Kidney epithelial cell (primary cell): ENCODE measurements at regions not wholly inside any gene's neighbourhood (a gene's known extent, or its start where the extent isn't known, plus 50 kb on each side); places are given as distances from the start of the nearest gene placed in this dataset.

ENCODE experiments used
- DNase-seq: peaks from one replicate; pipeline ENCODE4 v3.0.0-alpha.2; 2010; ENCODE audit warnings: low read depth
- H3K27me3 ChIP-seq: 2 replicates; pipeline ENCODE4 v1.6.0; 2011; ENCODE audit warnings: low read length; ENCODE audit not compliant: control insufficient read depth, insufficient read depth
- H3K36me3 ChIP-seq: 2 replicates; pipeline ENCODE4 v1.5.1; 2011; ENCODE audit warnings: low read length; ENCODE audit not compliant: control insufficient read depth, insufficient read depth
- H3K4me3 ChIP-seq: 2 replicates; pipeline ENCODE4 v1.5.1; 2011; ENCODE audit warnings: low read depth, mild to moderate bottlenecking, control low read depth, low read length
- CTCF ChIP-seq: IDR thresholded peaks from 2 replicates; pipeline ENCODE4 v1.5.1; 2011; ENCODE audit warnings: mild to moderate bottlenecking, moderate library complexity, low read length, control low read depth, inconsistent platforms; ENCODE audit not compliant: insufficient read depth, poor library complexity, severe bottlenecking

- Histone ChIP-seq H3K27me3 (peaks cover 2% of the 10 kb centered on the region), H3K36me3 (no peaks in the 10 kb centered on the region), H3K4me3 (no peak overlapping the region)
- no peak for DNase-seq
- no peak for TF ChIP-seq CTCF
Observed at GRCh38 chr1:229003233-229004031, 267.5 kb upstream of the RAB4A start.

- Histone ChIP-seq H3K27me3 (no peaks in the 10 kb centered on the region), H3K4me3 (no peak overlapping the region), H3K36me3 (no peaks in the 10 kb centered on the region)
- DNase-seq, result no peak
- no peak for TF ChIP-seq CTCF
Observed at GRCh38 chr1:229004066-229004833, 266.7 kb upstream of the RAB4A start.

GRCh38 chr1:229005097-229005496, 265.8 kb upstream of the RAB4A start:
- H3K36me3 ChIP-seq, result no peaks in the 10 kb centered on the region
- H3K27me3 ChIP-seq, result no peaks in the 10 kb centered on the region
- no peak for TF ChIP-seq CTCF
- no peak for DNase-seq
- H3K4me3 ChIP-seq, result no peak overlapping the region

GRCh38 chr1:229005556-229005955, 265.4 kb upstream of the RAB4A start:
- no peak overlapping the region for H3K4me3 ChIP-seq
- no peaks in the 10 kb centered on the region for H3K27me3 ChIP-seq
- no peaks in the 10 kb centered on the region for H3K36me3 ChIP-seq
- DNase-seq, result no peak
- TF ChIP-seq CTCF, result no peak

- H3K27me3 ChIP-seq, result no peaks in the 10 kb centered on the region
- H3K36me3 ChIP-seq, result no peaks in the 10 kb centered on the region
- no peak for DNase-seq
- no peak overlapping the region for H3K4me3 ChIP-seq
- TF ChIP-seq CTCF, result no peak
Observed at GRCh38 chr1:229006121-229006870, 264.6 kb upstream of the RAB4A start.
